ENCODE measurements at regions not wholly inside any gene's neighbourhood (a gene's known extent, or its start where the extent isn't known, plus 50 kb on each side); places are given as distances from the start of the nearest gene placed in this dataset.

DNA sequence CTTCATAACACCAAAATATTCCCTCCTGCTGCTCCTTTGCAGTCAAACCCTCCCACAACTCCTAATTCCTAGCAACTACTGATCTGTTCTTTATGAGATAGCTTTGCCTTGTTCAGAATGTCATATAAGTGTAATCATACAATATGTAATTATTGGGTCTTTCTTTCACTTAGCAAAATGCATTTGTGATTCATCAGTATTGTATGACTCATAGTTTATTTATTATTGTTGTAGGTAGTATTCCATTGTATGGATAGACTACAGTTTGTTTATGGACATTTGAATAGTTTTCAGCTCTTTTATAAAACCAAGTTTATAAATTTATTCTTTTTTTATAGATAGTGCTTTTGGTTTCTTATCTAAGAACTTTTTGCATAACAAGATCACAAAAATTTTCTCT, 468.2 kb upstream of the KIF2A start:
- H3K4me3 ChIP-seq (ENCODE audit: low read depth, poor library complexity, severe bottlenecking), result no peak overlapping the region
- intact Hi-C loops (cut with DNase I; ENCODE audit: low total_unique reads), result no loop called here
- DNase-seq (ENCODE audit: low spot score in 2 of 2), result no peak
- TF ChIP-seq POLR2A (IDR thresholded peaks at IDR 0.05) (no peak), CTCF (IDR thresholded peaks at IDR 0.05) (no peak)

- no peak for DNase-seq (ENCODE audit: low spot score in 2 of 2)
- intact Hi-C loops (cut with DNase I; ENCODE audit: low total_unique reads), result no loop called here
- WGBS, 2 donors, result 59 to 67% methylated on average over 3 of the region's 3 CpGs
- TF ChIP-seq CTCF (IDR thresholded peaks at IDR 0.05), result no peak
- no peak for TF ChIP-seq POLR2A (IDR thresholded peaks at IDR 0.05)
- no peak overlapping the region for H3K4me3 ChIP-seq (ENCODE audit: low read depth, poor library complexity, severe bottlenecking)
Measured at GRCh38 chr5:61840361-61840760, 465.6 kb upstream of the KIF2A start.

- WGBS, 2 donors, result 79 to 88% methylated on average over 1 of the region's 1 CpG
- intact Hi-C loops (cut with DNase I; ENCODE audit: low total_unique reads), result no loop called here
Measured at GRCh38 chr5:61842840-61843239, 463.2 kb upstream of the KIF2A start.

GRCh38 chr5:61850696-61851095, 455.3 kb upstream of the KIF2A start:
- TF ChIP-seq POLR2A (IDR thresholded peaks at IDR 0.05) (no peak), CTCF (IDR thresholded peaks at IDR 0.05) (no peak)
- intact Hi-C loops (cut with DNase I; ENCODE audit: low total_unique reads), result no loop called here

More at GRCh38 chr5:61842840-61843239, 463.2 kb upstream of the KIF2A start:
- DNase-seq (ENCODE audit: low spot score in 2 of 2), result no peak
- no peak overlapping the region for H3K4me3 ChIP-seq (ENCODE audit: low read depth, poor library complexity, severe bottlenecking)
- TF ChIP-seq CTCF (IDR thresholded peaks at IDR 0.05) (no peak), POLR2A (IDR thresholded peaks at IDR 0.05) (no peak)

GRCh38 chr5:61854531-61854930, 451.5 kb upstream of the KIF2A start:
- no peak overlapping the region for H3K4me3 ChIP-seq (ENCODE audit: low read depth, poor library complexity, severe bottlenecking)
- 77 to 81% methylated on average over 2 of the region's 2 CpGs for WGBS, 2 donors
- TF ChIP-seq CTCF (IDR thresholded peaks at IDR 0.05) (no peak), POLR2A (IDR thresholded peaks at IDR 0.05) (no peak)
- intact Hi-C loops (cut with DNase I; ENCODE audit: low total_unique reads), result no loop called here
- no peak for DNase-seq (ENCODE audit: low spot score in 2 of 2)

More at GRCh38 chr5:61850696-61851095, 455.3 kb upstream of the KIF2A start:
- no peak for DNase-seq (ENCODE audit: low spot score in 2 of 2)
- no peak overlapping the region for H3K4me3 ChIP-seq (ENCODE audit: low read depth, poor library complexity, severe bottlenecking)

DNA sequence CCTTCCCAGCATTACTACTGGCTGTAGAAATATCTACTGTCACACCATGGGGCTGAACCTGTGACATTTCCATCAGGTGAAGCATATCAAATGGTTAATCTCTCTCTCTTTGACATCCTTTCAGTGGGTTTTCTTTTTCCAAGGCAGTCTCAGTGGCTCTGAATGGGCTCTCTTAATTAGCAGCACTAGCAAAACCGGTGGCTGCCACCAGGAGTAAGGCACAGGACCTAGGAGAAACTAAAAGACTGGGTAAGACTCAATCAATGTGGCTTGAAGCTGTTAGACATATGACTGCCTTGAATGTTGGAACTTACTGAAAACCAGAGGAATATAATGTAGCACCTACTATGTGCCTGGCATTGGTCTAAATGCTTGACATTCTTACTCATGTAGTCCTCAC, 445.0 kb upstream of the KIF2A start:
- WGBS, 2 donors, result 63 to 68% methylated on average over 1 of the region's 1 CpG

More for the DNA sequence above, 445.0 kb upstream of the KIF2A start:
- no peak for TF ChIP-seq POLR2A (IDR thresholded peaks at IDR 0.05)
- no peak for DNase-seq (ENCODE audit: low spot score in 2 of 2)
- intact Hi-C loops (cut with DNase I; ENCODE audit: low total_unique reads), result no loop called here
- no peak overlapping the region for H3K4me3 ChIP-seq (ENCODE audit: low read depth, poor library complexity, severe bottlenecking)

Data from lower leg skin (tissue), 4 donors.